B cell (primary cell): ENCODE measurements at regions not wholly inside any gene's neighbourhood (a gene's known extent, or its start where the extent isn't known, plus 50 kb on each side); places are given as distances from the start of the nearest gene placed in this dataset.

Experiments
- EZH2 ChIP-seq: IDR thresholded peaks from 2 replicates; pipeline ENCODE4 v1.6.1; 2012; ENCODE audit warnings: borderline replicate concordance, low read depth, mild to moderate bottlenecking, moderate library complexity, low read length; ENCODE audit not compliant: insufficient read depth, poor library complexity, severe bottlenecking
- TF ChIP-seq, protein P1 (sequence below): fragments of 200-600 bp; IDR thresholded peaks from one replicate; pipeline ENCODE4 v1.8.0; 2022; ENCODE audit warnings: antibody characterized with exemption, mild to moderate bottlenecking

GRCh38 chr5:173771725-173772383 is 116.3 kb upstream of the CPEB4 start:
- TF ChIP-seq, protein P1, sequence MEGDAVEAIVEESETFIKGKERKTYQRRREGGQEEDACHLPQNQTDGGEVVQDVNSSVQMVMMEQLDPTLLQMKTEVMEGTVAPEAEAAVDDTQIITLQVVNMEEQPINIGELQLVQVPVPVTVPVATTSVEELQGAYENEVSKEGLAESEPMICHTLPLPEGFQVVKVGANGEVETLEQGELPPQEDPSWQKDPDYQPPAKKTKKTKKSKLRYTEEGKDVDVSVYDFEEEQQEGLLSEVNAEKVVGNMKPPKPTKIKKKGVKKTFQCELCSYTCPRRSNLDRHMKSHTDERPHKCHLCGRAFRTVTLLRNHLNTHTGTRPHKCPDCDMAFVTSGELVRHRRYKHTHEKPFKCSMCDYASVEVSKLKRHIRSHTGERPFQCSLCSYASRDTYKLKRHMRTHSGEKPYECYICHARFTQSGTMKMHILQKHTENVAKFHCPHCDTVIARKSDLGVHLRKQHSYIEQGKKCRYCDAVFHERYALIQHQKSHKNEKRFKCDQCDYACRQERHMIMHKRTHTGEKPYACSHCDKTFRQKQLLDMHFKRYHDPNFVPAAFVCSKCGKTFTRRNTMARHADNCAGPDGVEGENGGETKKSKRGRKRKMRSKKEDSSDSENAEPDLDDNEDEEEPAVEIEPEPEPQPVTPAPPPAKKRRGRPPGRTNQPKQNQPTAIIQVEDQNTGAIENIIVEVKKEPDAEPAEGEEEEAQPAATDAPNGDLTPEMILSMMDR, result no peak
- no peak for TF ChIP-seq EZH2
